HEK293 (cell line): ENCODE measurements at regions not wholly inside any gene's neighbourhood (a gene's known extent, or its start where the extent isn't known, plus 50 kb on each side); places are given as distances from the start of the nearest gene placed in this dataset.

Experiments
- CTCF ChIA-PET: fragments of 350-600 bp; formaldehyde crosslinking; extraction: SDS; loops from one replicate; lab custom pipeline; 2021; ENCODE audit warnings: antibody characterized with exemption; lab: Yijun Ruan, JAX
- POLR2A ChIA-PET: fragments of 300-600 bp; formaldehyde crosslinking; extraction: SDS; loops from one replicate; lab custom pipeline; 2020; ENCODE audit warnings: antibody characterized with exemption, inconsistent platforms; lab: Yijun Ruan, JAX
- H3K27ac ChIP-seq: fragments of 200-500 bp; sonication (Bioruptor generic); 2 replicates; pipeline ENCODE4 v1.5.1; 2014; ENCODE audit warnings: low read depth, low read length, control low read depth, inconsistent platforms; ENCODE audit errors: extremely low read depth
- H3K36me3 ChIP-seq, 2 experiments: fragments of 200-500 bp in 1 of 2; sonication (Bioruptor generic) in 1 of 2; 1 replicate in 1 of 2; 2 replicates in 1 of 2; pipeline ENCODE4 v1.5.1; 2014 to 2017; ENCODE audit warnings: inconsistent platforms in 2 of 2, low read length in 2 of 2; ENCODE audit not compliant: control insufficient read depth in 2 of 2, insufficient read depth in 1 of 2
- H3K4me1 ChIP-seq: fragments of 200-500 bp; sonication (Bioruptor generic); 2 replicates; pipeline ENCODE4 v1.5.1; 2014; ENCODE audit warnings: mild to moderate bottlenecking, low read length, inconsistent platforms; ENCODE audit not compliant: control insufficient read depth, insufficient read depth
- H3K4me3 ChIP-seq: 2 replicates; pipeline ENCODE4 v1.5.1; 2011; ENCODE audit warnings: low read depth, mild to moderate bottlenecking, control low read depth, low read length, moderate library complexity
- H3K9me3 ChIP-seq: fragments of 200-500 bp; sonication (Bioruptor generic); 2 replicates; pipeline ENCODE4 v1.5.1; 2014; ENCODE audit warnings: low read depth, low read length, inconsistent platforms; ENCODE audit not compliant: control insufficient read depth, insufficient read depth
- BCL11B ChIP-seq: fragments of 450-650 bp; formaldehyde crosslinking; IDR thresholded peaks from 2 replicates; pipeline ENCODE4 v1.5.1; 2016; ENCODE audit warnings: low read depth, missing biosample characterization, missing genetic modification characterization
- FEZF1 ChIP-seq: fragments of 450-650 bp; formaldehyde crosslinking; IDR thresholded peaks from 2 replicates; pipeline ENCODE4 v1.5.1; 2016; ENCODE audit warnings: missing biosample characterization, missing genetic modification characterization
- GLI2 ChIP-seq: fragments of 450-650 bp; formaldehyde crosslinking; IDR thresholded peaks from 2 replicates; pipeline ENCODE4; 2017; ENCODE audit warnings: missing biosample characterization, missing genetic modification characterization, low read depth, borderline replicate concordance
- HOXC10 ChIP-seq: sonication (generic); formaldehyde crosslinking; IDR thresholded peaks from 2 replicates; pipeline ENCODE4 v1.8.1; 2023; ENCODE audit warnings: mild to moderate bottlenecking, missing genetic modification reagents
- HOXD13 ChIP-seq: sonication (generic); formaldehyde crosslinking; IDR thresholded peaks from 2 replicates; pipeline ENCODE4 v1.8.0; 2022; ENCODE audit warnings: missing genetic modification reagents, borderline replicate concordance
- ZBTB20 ChIP-seq: fragments of 450-650 bp; formaldehyde crosslinking; IDR thresholded peaks from 2 replicates; pipeline ENCODE4 v1.5.1; 2016; ENCODE audit warnings: missing biosample characterization, missing genetic modification characterization
- ZBTB8A ChIP-seq: fragments of 450-650 bp; formaldehyde crosslinking; IDR thresholded peaks from 2 replicates; pipeline ENCODE4 v1.5.1; 2016; ENCODE audit warnings: missing biosample characterization, missing genetic modification characterization
- ZFP41 ChIP-seq: fragments of 450-650 bp; formaldehyde crosslinking; IDR thresholded peaks from 2 replicates; pipeline ENCODE4 v1.5.1; 2016; ENCODE audit warnings: missing biosample characterization, missing genetic modification characterization, borderline replicate concordance
- ZFP69B ChIP-seq: fragments of 450-650 bp; formaldehyde crosslinking; IDR thresholded peaks from 2 replicates; pipeline ENCODE4 v1.5.1; 2016; ENCODE audit warnings: missing biosample characterization, missing genetic modification characterization
- ZNF148 ChIP-seq: fragments of 450-650 bp; formaldehyde crosslinking; IDR thresholded peaks from 2 replicates; pipeline ENCODE4 v1.5.0; 2017; ENCODE audit warnings: missing biosample characterization, missing genetic modification characterization, borderline replicate concordance
- ZNF239 ChIP-seq: fragments of 450-650 bp; formaldehyde crosslinking; IDR thresholded peaks from 2 replicates; pipeline ENCODE4 v1.5.1; 2016; ENCODE audit warnings: missing biosample characterization, missing genetic modification characterization
- ZNF248 ChIP-seq: fragments of 450-650 bp; formaldehyde crosslinking; IDR thresholded peaks from 2 replicates; pipeline ENCODE4 v1.5.1; 2017; ENCODE audit warnings: missing biosample characterization, missing genetic modification characterization
- ZNF335 ChIP-seq: fragments of 450-650 bp; formaldehyde crosslinking; conservative IDR thresholded peaks from 2 replicates; pipeline ENCODE4 v1.5.1; 2016; ENCODE audit warnings: missing biosample characterization, missing genetic modification characterization
- ZNF394 ChIP-seq: fragments of 450-650 bp; formaldehyde crosslinking; IDR thresholded peaks from 2 replicates; pipeline ENCODE4 v1.5.1; 2016; ENCODE audit warnings: missing biosample characterization, missing genetic modification characterization, mild to moderate bottlenecking, moderate library complexity, borderline replicate concordance
- ZNF513 ChIP-seq: fragments of 450-650 bp; IDR thresholded peaks from 2 replicates; pipeline ENCODE4 v1.5.1; 2018; ENCODE audit warnings: missing biosample characterization, missing genetic modification characterization
- ZNF514 ChIP-seq: fragments of 450-650 bp; formaldehyde crosslinking; IDR thresholded peaks from 2 replicates; pipeline ENCODE4 v1.5.1; 2016; ENCODE audit warnings: missing biosample characterization, missing genetic modification characterization
- ZNF558 ChIP-seq: fragments of 450-650 bp; formaldehyde crosslinking; IDR thresholded peaks from 2 replicates; pipeline ENCODE4 v1.5.1; 2016; ENCODE audit warnings: missing biosample characterization, missing genetic modification characterization
- ZNF629 ChIP-seq: fragments of 450-650 bp; formaldehyde crosslinking; IDR thresholded peaks from 2 replicates; pipeline ENCODE4 v1.5.1; 2017; ENCODE audit warnings: missing biosample characterization, missing genetic modification characterization
- ZNF701 ChIP-seq: fragments of 450-650 bp; formaldehyde crosslinking; IDR thresholded peaks from 2 replicates; pipeline ENCODE4 v1.5.1; 2016; ENCODE audit warnings: missing biosample characterization, missing genetic modification characterization
- ZNF777 ChIP-seq: fragments of 450-650 bp; formaldehyde crosslinking; IDR thresholded peaks from 2 replicates; pipeline ENCODE4 v1.5.1; 2017; ENCODE audit warnings: missing biosample characterization, missing genetic modification characterization, borderline replicate concordance
- ZNF792 ChIP-seq: fragments of 450-650 bp; formaldehyde crosslinking; IDR thresholded peaks from 2 replicates; pipeline ENCODE4 v1.5.1; 2016; ENCODE audit warnings: missing biosample characterization, missing genetic modification characterization
- ZNF843 ChIP-seq: fragments of 450-650 bp; formaldehyde crosslinking; IDR thresholded peaks from 2 replicates; pipeline ENCODE4 v1.5.1; 2016; ENCODE audit warnings: missing biosample characterization, missing genetic modification characterization
- ZSCAN4 ChIP-seq: fragments of 450-650 bp; formaldehyde crosslinking; IDR thresholded peaks from 2 replicates; pipeline ENCODE4 v1.5.1; 2017; ENCODE audit warnings: missing biosample characterization, missing genetic modification characterization
- TF ChIP-seq, protein P1 (sequence below): fragments of 450-650 bp; formaldehyde crosslinking; IDR thresholded peaks from 2 replicates; pipeline ENCODE4 v1.5.1; 2016; ENCODE audit warnings: missing biosample characterization, missing genetic modification characterization
- TF ChIP-seq, protein P2 (sequence below): fragments of 450-650 bp; formaldehyde crosslinking; optimal IDR thresholded peaks from 2 replicates; pipeline ENCODE3; 2016; ENCODE audit warnings: missing biosample characterization, mild to moderate bottlenecking, missing genetic modification characterization

- Histone ChIP-seq H3K27ac (no peak overlapping the region), H3K4me3 (no peak overlapping the region), H3K4me1 (no peaks in the 10 kb centered on the region), H3K9me3 (no peaks in the 10 kb centered on the region), H3K36me3 (no peaks in the 10 kb centered on the region)
- ChIA-PET CTCF (interaction anchor here (1.3 kb wide), 1 partner anchor 38 kb away, joined by 3 read pairs; no protein-coding TSS in a partner anchor), POLR2A (no interaction called here)
- TF ChIP-seq ZNF248 (tag by site-specific recombination) (no peak), HOXD13 (CRISPR knock-in tag) (no peak), ZNF777 (tag by site-specific recombination) (no peak), ZFP41 (no peak), GLI2 (tag by site-specific recombination) (no peak)
Measured at GRCh38 chr2:41145066-41145465, 693.2 kb upstream of the SLC8A1 start.

DNA sequence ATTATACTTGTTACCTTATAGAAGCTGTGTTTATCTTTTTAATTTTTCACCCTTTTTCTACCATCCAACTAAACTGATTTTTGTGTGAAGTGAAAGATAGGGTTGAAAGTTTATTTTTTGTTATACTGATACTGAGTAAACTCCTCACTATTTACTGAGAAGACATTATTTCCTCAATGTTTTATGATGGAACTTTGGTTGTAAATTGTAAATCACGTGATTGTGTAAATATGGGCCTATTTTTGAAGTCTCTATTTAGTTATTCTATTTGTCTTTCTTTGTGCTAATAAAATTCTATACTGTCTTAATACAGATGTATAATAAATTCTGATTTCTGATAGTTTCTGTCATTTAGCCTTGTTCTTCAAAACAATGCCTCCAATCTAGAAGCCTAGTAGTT lies 697.2 kb upstream of the SLC8A1 start:
- H3K9me3 ChIP-seq, result no peaks in the 10 kb centered on the region
- no peaks in the 10 kb centered on the region for H3K4me1 ChIP-seq
- ChIA-PET POLR2A (no interaction called here), CTCF (no interaction called here)
- H3K27ac ChIP-seq, result no peak overlapping the region
- H3K4me3 ChIP-seq, result no peak overlapping the region
- TF ChIP-seq BCL11B (tag by site-specific recombination), result no peak
- no peak for TF ChIP-seq ZNF248 (tag by site-specific recombination)
- TF ChIP-seq ZNF792 (tag by site-specific recombination), result no peak
- no peak for TF ChIP-seq ZNF514 (tag by site-specific recombination)
- TF ChIP-seq FEZF1 (tag by site-specific recombination), result no peak
- TF ChIP-seq, protein P1, sequence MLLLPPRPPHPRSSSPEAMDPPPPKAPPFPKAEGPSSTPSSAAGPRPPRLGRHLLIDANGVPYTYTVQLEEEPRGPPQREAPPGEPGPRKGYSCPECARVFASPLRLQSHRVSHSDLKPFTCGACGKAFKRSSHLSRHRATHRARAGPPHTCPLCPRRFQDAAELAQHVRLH (tag by site-specific recombination), result no peak
- no peak for TF ChIP-seq ZNF843 (tag by site-specific recombination)
- no peak for TF ChIP-seq ZNF239 (tag by site-specific recombination)
- TF ChIP-seq ZNF148 (tag by site-specific recombination), result no peak
- TF ChIP-seq ZNF701, result no peak
- TF ChIP-seq ZNF629, result no peak
- no peak for TF ChIP-seq ZSCAN4
- TF ChIP-seq, all 188 proteins: peak for 0
- no peaks in the 10 kb centered on the region for H3K36me3 ChIP-seq

GRCh38 chr2:41151746-41152145 lies 699.9 kb upstream of the SLC8A1 start:
- Histone ChIP-seq H3K4me1 (no peaks in the 10 kb centered on the region), H3K9me3 (no peaks in the 10 kb centered on the region), H3K27ac (no peak overlapping the region), H3K36me3 (no peaks in the 10 kb centered on the region), H3K4me3 (no peak overlapping the region)
- ChIA-PET CTCF (interaction anchor here (0.6 kb wide), 1 partner anchor 664 kb away, joined by 3 read pairs; no protein-coding TSS in a partner anchor), POLR2A (no interaction called here)
- TF ChIP-seq ZNF513 (tag by site-specific recombination) (no peak), ZNF394 (no peak), ZNF558 (tag by site-specific recombination) (no peak), ZNF335 (tag by site-specific recombination) (no peak), ZNF514 (tag by site-specific recombination) (no peak), HOXC10 (CRISPR knock-in tag) (no peak), ZFP69B (tag by site-specific recombination) (no peak), ZBTB20 (tag by site-specific recombination) (no peak), ZBTB8A (tag by site-specific recombination) (no peak)
- TF ChIP-seq, protein P2, sequence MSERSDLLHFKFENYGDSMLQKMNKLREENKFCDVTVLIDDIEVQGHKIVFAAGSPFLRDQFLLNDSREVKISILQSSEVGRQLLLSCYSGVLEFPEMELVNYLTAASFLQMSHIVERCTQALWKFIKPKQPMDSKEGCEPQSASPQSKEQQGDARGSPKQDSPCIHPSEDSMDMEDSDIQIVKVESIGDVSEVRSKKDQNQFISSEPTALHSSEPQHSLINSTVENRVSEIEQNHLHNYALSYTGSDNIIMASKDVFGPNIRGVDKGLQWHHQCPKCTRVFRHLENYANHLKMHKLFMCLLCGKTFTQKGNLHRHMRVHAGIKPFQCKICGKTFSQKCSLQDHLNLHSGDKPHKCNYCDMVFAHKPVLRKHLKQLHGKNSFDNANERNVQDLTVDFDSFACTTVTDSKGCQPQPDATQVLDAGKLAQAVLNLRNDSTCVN (tag by site-specific recombination), result no peak
